GM13976 (cell line): ENCODE measurements at regions not wholly inside any gene's neighbourhood (a gene's known extent, or its start where the extent isn't known, plus 50 kb on each side); places are given as distances from the start of the nearest gene placed in this dataset.

Experiments used
- DNase-seq: peaks from one replicate; pipeline ENCODE4 v3.0.0; 2012; ENCODE audit warnings: low spot score
- CTCF ChIP-seq: IDR thresholded peaks from 2 replicates; pipeline ENCODE4 v1.5.1; 2012; ENCODE audit warnings: borderline replicate concordance, mild to moderate bottlenecking; ENCODE audit not compliant: insufficient read depth; ENCODE audit errors: extremely low read depth, missing control alignments, control extremely low read depth
- in situ Hi-C: fragments of 300-500 bp; cut with MboI; formaldehyde crosslinking; loops from one replicate; pipeline ENCODE4 v1.12.0; 2022; ENCODE audit warnings: low sequenced_read_pairs, mixed read lengths, inconsistent platforms; ENCODE audit not compliant: unreplicated experiment

- TF ChIP-seq CTCF = no peak
- in situ Hi-C loops = no loop called here
- no peak for DNase-seq
These were observed 137.1 kb upstream of the TMC3 start for GRCh38 chr15:81511138-81511537.

GRCh38 chr15:81507831-81508230, 133.8 kb upstream of the TMC3 start:
- DNase-seq = no peak
- no peak for TF ChIP-seq CTCF
- in situ Hi-C loops = no loop called here

- DNase-seq = no peak
- in situ Hi-C loops = no loop called here
- no peak for TF ChIP-seq CTCF
These were observed 132.9 kb upstream of the TMC3 start for GRCh38 chr15:81506936-81507335.

- no peak for TF ChIP-seq CTCF
- in situ Hi-C loops = no loop called here
- no peak for DNase-seq
These were observed 132.1 kb upstream of the TMC3 start for GRCh38 chr15:81506071-81506470.

- DNase-seq = no peak
- in situ Hi-C loops = no loop called here
- no peak for TF ChIP-seq CTCF
These were observed 130.3 kb upstream of the TMC3 start for GRCh38 chr15:81504170-81504905.

- TF ChIP-seq CTCF = no peak
- no peak for DNase-seq
- in situ Hi-C loops = no loop called here
These were observed 128.4 kb upstream of the TMC3 start for GRCh38 chr15:81502439-81502838.
